H1 (cell line): ENCODE measurements at regions not wholly inside any gene's neighbourhood (a gene's known extent, or its start where the extent isn't known, plus 50 kb on each side); places are given as distances from the start of the nearest gene placed in this dataset.

ENCODE experiments used
- CTCF ChIA-PET: fragments of 300-600 bp; sonication (Branson Sonifier 250); formaldehyde crosslinking; loops from one replicate; lab custom pipeline; 2021; ENCODE audit not compliant: partially characterized antibody; lab: Charles Lee
- POLR2A ChIA-PET: fragments of 300-600 bp; sonication (Branson Sonifier 250); formaldehyde crosslinking; loops from one replicate; lab custom pipeline; 2021; ENCODE audit warnings: inconsistent platforms; ENCODE audit not compliant: partially characterized antibody; lab: Charles Lee
- DNase-seq, 2 experiments: peaks; one replicate each; pipeline versions ENCODE4 v3.0.0 to v3.0.0-alpha.2; 2010 to 2022; ENCODE audit warnings: low spot score in 2 of 2, low read depth in 1 of 2, mixed read lengths in 1 of 2
- FAIRE-seq: peaks from 2 replicates; lab custom pipeline; 2011; peaks lifted over from hg19 to GRCh38; lab: Jason Lieb, UNC
- H2AFZ ChIP-seq: 2 replicates; pipeline ENCODE4 v1.8.1; 2012; ENCODE audit warnings: low read length, inconsistent platforms
- H2AK5ac ChIP-seq: 2 replicates; pipeline ENCODE4 v1.6.1; 2013; ENCODE audit warnings: low read depth, low read length
- H2BK120ac ChIP-seq: replicated peaks from 2 replicates; pipeline ENCODE3; 2013; ENCODE audit warnings: low read depth, low read length, inconsistent platforms
- H2BK12ac ChIP-seq: 2 replicates; pipeline ENCODE4 v1.6.1; 2013; ENCODE audit warnings: low read depth, low read length
- H2BK15ac ChIP-seq: 2 replicates; pipeline ENCODE4 v1.6.1; 2013; ENCODE audit warnings: low read length
- H2BK20ac ChIP-seq: 2 replicates; pipeline ENCODE4 v1.6.1; 2013; ENCODE audit warnings: low read length
- H2BK5ac ChIP-seq: 2 replicates; pipeline ENCODE4 v1.6.1; 2013; ENCODE audit warnings: low read depth, low read length
- H3K14ac ChIP-seq: 2 replicates; pipeline ENCODE4 v1.6.1; 2013; ENCODE audit warnings: inconsistent platforms; ENCODE audit not compliant: insufficient read length
- H3K18ac ChIP-seq: 2 replicates; pipeline ENCODE4 v1.6.1; 2013; ENCODE audit warnings: low read length; ENCODE audit errors: extremely low read depth
- H3K23ac ChIP-seq: 2 replicates; pipeline ENCODE4 v1.6.1; 2013; ENCODE audit warnings: inconsistent platforms; ENCODE audit not compliant: insufficient read length
- H3K23me2 ChIP-seq: 2 replicates; pipeline ENCODE4 v1.6.1; 2013; ENCODE audit warnings: low read depth, low read length
- H3K27ac ChIP-seq: 2 replicates; pipeline ENCODE4 v1.6.1; 2011; ENCODE audit warnings: low read depth, low read length, inconsistent platforms
- H3K27me3 ChIP-seq, 4 experiments: replicated peaks in 1 of 4; 1 replicate in 1 of 4; 2 replicates in 3 of 4; pipeline versions ENCODE4 v1.6.1 to v1.8.1; 2011 to 2013; ENCODE audit warnings: low read length in 3 of 4, mild to moderate bottlenecking in 3 of 4, inconsistent platforms in 2 of 4, mixed read lengths in 2 of 4, moderate library complexity in 1 of 4; ENCODE audit not compliant: control insufficient read depth in 3 of 4, insufficient read depth in 3 of 4; ENCODE audit errors: extremely low read depth in 1 of 4
- H3K36me3 ChIP-seq, 4 experiments: 2 replicates each; pipeline versions ENCODE4 v1.6.1 to v1.8.1; 2011 to 2013; ENCODE audit warnings: mild to moderate bottlenecking in 4 of 4, low read length in 3 of 4, moderate library complexity in 2 of 4, control low read depth in 1 of 4, inconsistent platforms in 1 of 4; ENCODE audit not compliant: insufficient read depth in 4 of 4, control insufficient read depth in 2 of 4
- H3K4ac ChIP-seq: replicated peaks from 2 replicates; pipeline ENCODE3; 2013; ENCODE audit warnings: low read length, low read depth, mixed read lengths, inconsistent platforms; ENCODE audit not compliant: insufficient read length
- H3K4me1 ChIP-seq, 4 experiments: replicated peaks in 1 of 4; 1 replicate in 1 of 4; 2 replicates in 3 of 4; pipeline versions ENCODE4 v1.6.1 to v1.8.1; 2011 to 2013; ENCODE audit warnings: low read length in 3 of 4, inconsistent platforms in 2 of 4, mixed read lengths in 1 of 4; ENCODE audit not compliant: insufficient read depth in 4 of 4, control insufficient read depth in 3 of 4
- H3K4me2 ChIP-seq, 2 experiments: 2 replicates each; pipeline versions ENCODE4 v1.6.1 to v1.8.1; 2011 to 2013; ENCODE audit warnings: low read depth in 2 of 2, low read length in 2 of 2, control low read depth in 1 of 2, inconsistent platforms in 1 of 2, mild to moderate bottlenecking in 1 of 2; ENCODE audit not compliant: insufficient read depth in 1 of 2
- H3K4me3 ChIP-seq, 4 experiments: fragments of 200-600, 300-600 bp in 1 of 4; sonication (generic), shearing (Covaris generic), sonication (Bioruptor Twin) in 1 of 4; 2 replicates each; pipeline versions ENCODE4 v1.5.1 to v1.8.1; 2011 to 2016; ENCODE audit warnings: low read length in 4 of 4, low read depth in 3 of 4, control low read depth in 2 of 4, inconsistent platforms in 2 of 4, mild to moderate bottlenecking in 2 of 4, mixed read lengths in 1 of 4, moderate library complexity in 1 of 4; ENCODE audit not compliant: insufficient read depth in 2 of 4; ENCODE audit errors: extremely low read depth in 1 of 4
- H3K56ac ChIP-seq: replicated peaks from 2 replicates; pipeline ENCODE3; 2013; ENCODE audit warnings: low read depth, mild to moderate bottlenecking, mixed read lengths, low read length, inconsistent platforms; ENCODE audit not compliant: insufficient read length
- H3K79me1 ChIP-seq: 2 replicates; pipeline ENCODE4 v1.6.1; 2013; ENCODE audit warnings: low read depth, low read length, control low read depth
- H3K79me2 ChIP-seq, 2 experiments: 2 replicates each; pipeline versions ENCODE4 v1.6.1 to v1.8.1; 2012 to 2013; ENCODE audit warnings: low read length in 2 of 2, mild to moderate bottlenecking in 2 of 2, inconsistent platforms in 1 of 2; ENCODE audit not compliant: insufficient read depth in 2 of 2, control insufficient read depth in 1 of 2
- H3K9ac ChIP-seq, 4 experiments: replicated peaks in 1 of 4; 1 replicate in 1 of 4; 2 replicates in 3 of 4; pipeline versions ENCODE4 v1.6.1 to v1.8.1; 2011 to 2013; ENCODE audit warnings: low read depth in 3 of 4, low read length in 3 of 4, control low read depth in 2 of 4, mild to moderate bottlenecking in 2 of 4, moderate library complexity in 2 of 4, inconsistent platforms in 1 of 4; ENCODE audit errors: extremely low read depth in 1 of 4
- H3K9me3 ChIP-seq, 2 experiments: 2 replicates each; pipeline versions ENCODE4 v1.6.1 to v1.8.1; 2012 to 2013; ENCODE audit warnings: mild to moderate bottlenecking in 2 of 2, moderate library complexity in 2 of 2, control low read depth in 1 of 2, inconsistent platforms in 1 of 2, low read depth in 1 of 2, low read length in 1 of 2, mixed read lengths in 1 of 2; ENCODE audit not compliant: insufficient read depth in 2 of 2
- H4K20me1 ChIP-seq, 2 experiments: replicated peaks in 1 of 2; 2 replicates each; pipeline versions ENCODE3 to v1.8.1; 2011 to 2013; ENCODE audit warnings: inconsistent platforms in 2 of 2, low read length in 2 of 2, mild to moderate bottlenecking in 1 of 2; ENCODE audit not compliant: insufficient read depth in 2 of 2, control insufficient read depth in 1 of 2
- H4K5ac ChIP-seq: 2 replicates; pipeline ENCODE4 v1.6.1; 2013; ENCODE audit warnings: low read length, low read depth, mixed read lengths, inconsistent platforms; ENCODE audit not compliant: insufficient read length
- H4K8ac ChIP-seq: 2 replicates; pipeline ENCODE4 v1.8.0; 2013; ENCODE audit warnings: mild to moderate bottlenecking, moderate library complexity, low read length, inconsistent platforms; ENCODE audit not compliant: insufficient read depth; ENCODE audit errors: extremely low read depth
- H4K91ac ChIP-seq: replicated peaks from 2 replicates; pipeline ENCODE3; 2013; ENCODE audit warnings: low read length, mixed read lengths, inconsistent platforms; ENCODE audit not compliant: insufficient read length
- ASH2L ChIP-seq: fragments of 200-600, 300-600 bp; sonication (generic); IDR thresholded peaks from one replicate; pipeline ENCODE4 v1.7.1; 2017; ENCODE audit warnings: low read length
- BCL11A ChIP-seq, 2 experiments: IDR thresholded peaks; one replicate each; pipeline ENCODE4 v1.6.1; 2011; ENCODE audit warnings: low read depth in 2 of 2, low read length in 2 of 2, mild to moderate bottlenecking in 2 of 2
- BRCA1 ChIP-seq: IDR thresholded peaks from 2 replicates; pipeline ENCODE4 v1.6.1; 2012; ENCODE audit warnings: low read depth, low read length, improper control_type of control experiment
- CBX8 ChIP-seq: fragments of 300-800, 300-1000 bp; sonication (generic); IDR thresholded peaks from 2 replicates; pipeline ENCODE4 v1.7.1; 2016; ENCODE audit warnings: low read depth, low read length, borderline replicate concordance
- CHD1 ChIP-seq: IDR thresholded peaks from 2 replicates; pipeline ENCODE4 v1.6.1; 2012; ENCODE audit warnings: low read depth, low read length, improper control_type of control experiment
- GABPA ChIP-seq: IDR thresholded peaks from 2 replicates; pipeline ENCODE4 v1.6.1; 2011; ENCODE audit warnings: mild to moderate bottlenecking, low read length, moderate library complexity, borderline replicate concordance; ENCODE audit not compliant: insufficient read depth
- MAFK ChIP-seq: IDR thresholded peaks from 2 replicates; pipeline ENCODE4 v1.6.1; 2012; ENCODE audit warnings: low read depth, mild to moderate bottlenecking, improper control_type of control experiment, low read length
- MAX ChIP-seq: IDR thresholded peaks from 2 replicates; pipeline ENCODE4 v1.6.1; 2012; ENCODE audit warnings: inconsistent platforms
- POLR2A ChIP-seq, 2 experiments: IDR thresholded peaks; 1 replicate in 1 of 2; 2 replicates in 1 of 2; pipeline ENCODE4 v1.6.1; 2011; ENCODE audit warnings: low read depth in 2 of 2, low read length in 2 of 2, mild to moderate bottlenecking in 2 of 2; ENCODE audit errors: control extremely low read depth in 1 of 2
- SP1 ChIP-seq: IDR thresholded peaks from 2 replicates; pipeline ENCODE4 v1.6.1; 2011; ENCODE audit warnings: low read depth, low read length
- SP4 ChIP-seq: IDR thresholded peaks from 2 replicates; pipeline ENCODE4 v1.6.1; 2012; ENCODE audit warnings: low read length, inconsistent platforms
- SRF ChIP-seq: IDR thresholded peaks from 2 replicates; pipeline ENCODE4 v1.6.1; 2011; ENCODE audit warnings: mild to moderate bottlenecking, low read depth, low read length, moderate library complexity
- YY1 ChIP-seq: IDR thresholded peaks from 2 replicates; pipeline ENCODE4 v1.6.1; 2011; ENCODE audit warnings: low read depth, mild to moderate bottlenecking, low read length
- WGBS, 2 experiments: shearing (Covaris generic) in 1 of 2; methylation state at CpG; one replicate each; pipeline versions ENCODE4 v1.1.6 to v1.1.7; 2013 to 2015; ENCODE audit warnings: low lambda C conversion rate in 2 of 2, mixed read lengths in 2 of 2, inconsistent platforms in 1 of 2, low coverage in 1 of 2, missing lambda C conversion rate in 1 of 2; ENCODE audit not compliant: insufficient replicate concordance in 2 of 2, insufficient coverage in 1 of 2, insufficient read length in 1 of 2; ENCODE audit errors: extremely low coverage in 1 of 2, missing lambda C conversion rate in 1 of 2; 5-methylcytosine and 5-hydroxymethylcytosine counted together

DNA sequence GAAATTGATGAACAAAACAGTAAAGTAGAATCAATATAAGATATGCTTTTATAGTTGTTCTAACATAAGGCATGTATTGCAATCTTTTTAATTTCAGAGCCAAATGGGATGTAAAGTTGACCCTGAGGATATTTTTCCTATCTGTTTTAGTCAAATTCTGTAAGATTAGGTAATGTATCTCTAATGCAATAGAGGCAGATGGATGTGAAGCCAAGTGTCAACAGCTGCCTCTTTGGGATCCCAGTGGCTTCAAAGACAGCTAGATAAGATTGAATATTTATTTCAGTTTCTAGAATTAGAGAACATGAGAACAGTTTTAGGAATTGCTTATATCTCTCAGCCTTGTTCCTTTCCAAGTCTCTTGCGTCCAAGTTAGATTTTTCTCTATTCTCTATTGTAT, 208.3 kb downstream of the DNAJB9 start:
- no peak for FAIRE-seq
- Histone ChIP-seq H4K20me1 (no peaks in the 10 kb centered on the region), H4K91ac (no peak overlapping the region), H2BK15ac (no peak overlapping the region), H4K8ac (no peak overlapping the region), H3K9me3 (no peaks in the 10 kb centered on the region), H3K4me2 (no peak overlapping the region), H2AK5ac (no peak overlapping the region), H3K4me3 (no peak overlapping the region), H3K9ac (no peak overlapping the region), H2BK12ac (no peak overlapping the region), H3K27ac (no peak overlapping the region), H2BK20ac (no peak overlapping the region), H3K4ac (no peak overlapping the region), H2AFZ (no peak overlapping the region), H3K27me3 (no peaks in the 10 kb centered on the region), H3K23me2 (no peaks in the 10 kb centered on the region), H3K79me1 (no peaks in the 10 kb centered on the region), H3K36me3 (no peaks in the 10 kb centered on the region), H2BK5ac (no peak overlapping the region), H3K4me1 (no peaks in the 10 kb centered on the region), H3K56ac (no peak overlapping the region), H3K18ac (no peak overlapping the region), H3K79me2 (no peaks in the 10 kb centered on the region), H4K5ac (no peak overlapping the region), H3K14ac (no peak overlapping the region), H2BK120ac (no peak overlapping the region), H3K23ac (no peak overlapping the region)
- WGBS, 2 experiments, result 79% methylated on average over 1 of the region's 1 CpG; no CpG with 5 or more reads in 1 of the 2 experiments
- ChIA-PET POLR2A (no interaction called here), CTCF (interaction anchor here (1.4 kb wide), 1 partner anchor 28 kb away, joined by 3 read pairs; no protein-coding TSS in a partner anchor)
- TF ChIP-seq SRF, result no peak
- TF ChIP-seq BCL11A (IDR thresholded peaks at IDR 0.05; ENCODE audit: low read depth in 2 of 2, low read length in 2 of 2), result no peak
- TF ChIP-seq POLR2A (IDR thresholded peaks at IDR 0.05; ENCODE audit: control extremely low read depth in 1 of 2, low read depth in 2 of 2, low read length in 2 of 2), result no peak
- TF ChIP-seq MAFK, result no peak
- no peak for TF ChIP-seq MAX
- no peak for TF ChIP-seq CHD1
- TF ChIP-seq SP1, result no peak
- no peak for TF ChIP-seq ASH2L
- no peak for TF ChIP-seq YY1
- no peak for TF ChIP-seq SP4
- no peak for TF ChIP-seq GABPA
- TF ChIP-seq BRCA1, result no peak
- TF ChIP-seq CBX8, result no peak
- DNase-seq, result no peak
